ENCODE measurements at regions not wholly inside any gene's neighbourhood (a gene's known extent, or its start where the extent isn't known, plus 50 kb on each side); places are given as distances from the start of the nearest gene placed in this dataset.

GRCh38 chr2:198314559-198315153 lies 510.3 kb downstream of the PLCL1 start:
- Mint-ChIP-seq H3K36me3 (no peaks in the 10 kb centered on the region), H3K27ac (no peak overlapping the region), H3K9me3 (no peaks in the 10 kb centered on the region), H3K4me3 (no peak overlapping the region), H3K27me3 (peaks cover 10 to 31% (median 25%) of the 10 kb centered on the region in 3 donors), H3K4me1 (no peaks in the 10 kb centered on the region)
- DNase-seq (no peak), ATAC-seq (ENCODE audit: low read depth in 2 of 2) (no peak)

GRCh38 chr2:198312596-198313483 lies 508.4 kb downstream of the PLCL1 start:
- no peak overlapping the region for H3K4me3 Mint-ChIP-seq
- no peaks in the 10 kb centered on the region for H3K36me3 Mint-ChIP-seq
- ATAC-seq (ENCODE audit: low read depth in 2 of 2): no peak
- peaks cover 9 to 35% (median 26%) of the 10 kb centered on the region in 3 donors for H3K27me3 Mint-ChIP-seq
- no peaks in the 10 kb centered on the region for H3K4me1 Mint-ChIP-seq
- no peaks in the 10 kb centered on the region for H3K9me3 Mint-ChIP-seq
- H3K27ac Mint-ChIP-seq: no peak overlapping the region
- DNase-seq: no peak

DNA sequence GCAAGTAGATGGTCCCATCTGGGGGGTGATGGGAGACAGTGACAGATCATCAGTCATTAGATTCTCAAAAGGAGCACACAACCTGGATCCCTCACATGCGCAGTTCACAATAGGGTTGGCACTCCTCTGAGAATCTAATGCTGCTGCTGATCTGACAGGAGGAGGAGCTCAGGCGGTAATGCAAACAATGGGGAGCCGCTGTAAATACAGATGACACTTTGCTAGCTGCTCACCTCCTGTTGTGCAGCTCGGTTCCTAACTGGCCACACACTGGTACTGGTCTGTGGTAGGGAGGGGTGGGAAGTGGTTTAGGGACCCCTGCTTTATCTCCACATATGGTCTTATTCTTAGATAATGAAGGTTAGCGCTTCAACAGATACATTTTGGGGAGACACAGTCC lies 506.6 kb downstream of the PLCL1 start:
- DNase-seq (no peak), ATAC-seq (ENCODE audit: low read depth in 2 of 2) (no peak)
- Mint-ChIP-seq H3K9me3 (no peaks in the 10 kb centered on the region), H3K27me3 (peaks cover 21 to 42% (median 37%) of the 10 kb centered on the region in 3 donors), H3K4me1 (no peaks in the 10 kb centered on the region), H3K4me3 (no peak overlapping the region), H3K36me3 (no peaks in the 10 kb centered on the region), H3K27ac (no peak overlapping the region)

DNA sequence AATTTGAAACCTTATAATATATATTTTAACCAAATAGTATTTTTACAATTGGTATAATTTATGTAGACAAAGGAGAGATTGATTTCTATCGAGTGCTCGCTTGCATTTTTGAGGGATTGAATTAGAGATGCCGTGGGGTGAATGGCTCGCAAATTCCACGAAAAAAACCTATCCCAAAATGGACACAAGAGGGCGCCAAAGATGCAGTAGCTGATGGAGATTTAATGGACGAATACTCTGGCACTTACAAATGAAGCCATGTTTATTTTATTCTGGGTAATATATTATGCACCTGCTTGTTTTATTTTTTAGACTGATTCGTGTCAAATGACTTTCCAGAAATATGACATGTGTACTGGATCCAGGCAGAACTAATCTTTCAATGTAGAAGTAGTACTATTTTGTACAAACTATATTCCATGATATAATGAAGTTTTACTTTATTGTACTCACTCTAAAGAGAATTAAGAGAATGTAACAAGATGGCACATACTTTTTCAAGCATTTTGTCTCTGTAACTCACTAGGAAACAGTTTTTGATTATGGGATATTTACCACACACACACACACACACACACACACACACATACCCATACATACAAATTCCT lies 505.4 kb downstream of the PLCL1 start:
- no peaks in the 10 kb centered on the region for H3K9me3 Mint-ChIP-seq
- H3K4me3 Mint-ChIP-seq: no peak overlapping the region
- no peaks in the 10 kb centered on the region for H3K4me1 Mint-ChIP-seq
- H3K36me3 Mint-ChIP-seq: no peaks in the 10 kb centered on the region
- no peak overlapping the region for H3K27ac Mint-ChIP-seq
- DNase-seq (peak; percentile 35), ATAC-seq (ENCODE audit: low read depth in 2 of 2) (no peak)
- peaks cover 21 to 42% (median 36%) of the 10 kb centered on the region in 3 donors for H3K27me3 Mint-ChIP-seq

GRCh38 chr2:198309081-198309480 lies 504.7 kb downstream of the PLCL1 start:
- H3K27ac Mint-ChIP-seq: no peak overlapping the region
- ATAC-seq (ENCODE audit: low read depth in 2 of 2): no peak

GRCh38 chr2:198308368-198308767 lies 504.0 kb downstream of the PLCL1 start:
- no peaks in the 10 kb centered on the region for H3K9me3 Mint-ChIP-seq
- DNase-seq: no peak
- peak overlapping the region in 1 of 6 donors; percentile 27 for H3K27ac Mint-ChIP-seq
- H3K4me3 Mint-ChIP-seq: no peak overlapping the region
- no peaks in the 10 kb centered on the region for H3K4me1 Mint-ChIP-seq
- peaks cover 15 to 36% (median 35%) of the 10 kb centered on the region in 3 donors for H3K27me3 Mint-ChIP-seq
- no peak for ATAC-seq (ENCODE audit: low read depth in 2 of 2)
- no peaks in the 10 kb centered on the region for H3K36me3 Mint-ChIP-seq

More at GRCh38 chr2:198309081-198309480, 504.7 kb downstream of the PLCL1 start:
- H3K36me3 Mint-ChIP-seq: no peaks in the 10 kb centered on the region
- DNase-seq: no peak
- no peak overlapping the region for H3K4me3 Mint-ChIP-seq
- no peaks in the 10 kb centered on the region for H3K9me3 Mint-ChIP-seq
- H3K4me1 Mint-ChIP-seq: no peaks in the 10 kb centered on the region
- H3K27me3 Mint-ChIP-seq: peaks cover 21 to 40% (median 35%) of the 10 kb centered on the region in 3 donors

- H3K4me1 Mint-ChIP-seq: no peaks in the 10 kb centered on the region
- peaks cover 13 to 34% (median 26%) of the 10 kb centered on the region in 3 donors for H3K27me3 Mint-ChIP-seq
- DNase-seq (no peak), ATAC-seq (ENCODE audit: low read depth in 2 of 2) (no peak)
- H3K27ac Mint-ChIP-seq: no peak overlapping the region
- no peaks in the 10 kb centered on the region for H3K36me3 Mint-ChIP-seq
- no peaks in the 10 kb centered on the region for H3K9me3 Mint-ChIP-seq
- H3K4me3 Mint-ChIP-seq: no peak overlapping the region
Measured at GRCh38 chr2:198307093-198307492, 502.7 kb downstream of the PLCL1 start.

GRCh38 chr2:198304859-198305258 lies 500.5 kb downstream of the PLCL1 start:
- Mint-ChIP-seq H3K36me3 (no peaks in the 10 kb centered on the region), H3K4me3 (no peak overlapping the region), H3K27me3 (peaks cover 18 to 30% (median 25%) of the 10 kb centered on the region in 3 donors), H3K27ac (no peak overlapping the region), H3K4me1 (no peaks in the 10 kb centered on the region), H3K9me3 (no peaks in the 10 kb centered on the region)
- no peak for DNase-seq
- ATAC-seq (ENCODE audit: low read depth in 2 of 2): no peak

DNA sequence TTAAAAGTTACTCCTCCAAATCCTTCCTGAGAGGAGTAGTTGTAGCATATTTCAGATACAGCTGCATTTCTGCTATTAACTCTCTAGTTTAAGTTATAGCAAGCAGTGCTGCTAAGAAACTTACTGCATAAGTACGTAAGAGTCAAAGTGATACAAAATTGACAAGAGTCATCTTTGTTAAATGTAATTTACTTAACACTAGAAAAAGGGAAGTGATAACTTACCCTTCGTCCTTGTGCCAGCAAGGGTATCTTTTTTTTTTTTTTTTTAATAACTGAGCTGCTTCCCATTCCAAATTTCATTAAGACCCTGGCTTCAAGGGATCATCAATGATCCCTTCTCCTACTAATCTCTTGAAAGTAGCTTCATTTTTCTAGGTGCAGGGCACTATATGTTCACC lies 493.0 kb downstream of the PLCL1 start:
- no peak for DNase-seq
- no peak for ATAC-seq (ENCODE audit: low read depth in 2 of 2)
- Mint-ChIP-seq H3K27ac (no peak overlapping the region), H3K27me3 (peaks cover 16 to 25% (median 23%) of the 10 kb centered on the region in 3 donors), H3K4me1 (peaks cover 2 to 6% (median 4%) of the 10 kb centered on the region in 3 donors), H3K36me3 (no peaks in the 10 kb centered on the region), H3K4me3 (no peak overlapping the region), H3K9me3 (no peaks in the 10 kb centered on the region)

GRCh38 chr2:198296665-198297308 lies 492.4 kb downstream of the PLCL1 start:
- H3K36me3 Mint-ChIP-seq: no peaks in the 10 kb centered on the region

GRCh38 chr2:198293281-198293680 lies 488.9 kb downstream of the PLCL1 start:
- Mint-ChIP-seq H3K4me1 (peaks cover 2 to 6% (median 4%) of the 10 kb centered on the region in 3 donors), H3K9me3 (no peaks in the 10 kb centered on the region), H3K36me3 (no peaks in the 10 kb centered on the region), H3K27me3 (peaks cover 26 to 33% (median 29%) of the 10 kb centered on the region in 3 donors), H3K27ac (no peak overlapping the region), H3K4me3 (no peak overlapping the region)
- ATAC-seq (ENCODE audit: low read depth in 2 of 2) (no peak), DNase-seq (no peak)

More at GRCh38 chr2:198296665-198297308, 492.4 kb downstream of the PLCL1 start:
- peaks cover 2 to 6% (median 4%) of the 10 kb centered on the region in 3 donors for H3K4me1 Mint-ChIP-seq
- H3K9me3 Mint-ChIP-seq: no peaks in the 10 kb centered on the region
- H3K4me3 Mint-ChIP-seq: no peak overlapping the region
- DNase-seq (peak; percentile 32), ATAC-seq (ENCODE audit: low read depth in 2 of 2) (peak; percentile 60 to 64)
- peaks cover 20 to 30% (median 26%) of the 10 kb centered on the region in 3 donors for H3K27me3 Mint-ChIP-seq
- H3K27ac Mint-ChIP-seq: peak overlapping the region in 1 of 6 donors; percentile 20

DNA sequence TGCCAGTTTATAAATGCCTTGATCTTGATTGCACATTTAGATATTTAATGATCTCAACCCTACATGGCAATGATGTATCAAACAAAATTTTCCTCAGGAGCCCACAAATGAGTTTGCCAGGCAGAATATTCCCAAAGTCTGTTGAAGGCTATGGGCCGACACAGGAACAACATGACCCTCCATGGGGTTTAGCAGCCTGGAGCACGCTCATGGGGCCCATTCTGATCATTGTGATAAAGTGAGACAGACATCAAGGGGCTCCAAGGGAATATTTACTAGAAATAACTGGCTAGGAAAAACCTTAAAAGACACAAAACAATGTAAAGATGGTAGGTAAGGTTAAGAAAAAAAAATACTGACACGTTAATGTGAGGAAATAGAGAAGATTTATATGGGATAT lies 485.4 kb downstream of the PLCL1 start:
- Mint-ChIP-seq H3K27ac (no peak overlapping the region), H3K9me3 (no peaks in the 10 kb centered on the region), H3K4me1 (no peaks in the 10 kb centered on the region), H3K4me3 (no peak overlapping the region), H3K36me3 (no peaks in the 10 kb centered on the region), H3K27me3 (peaks cover 26 to 46% (median 36%) of the 10 kb centered on the region in 3 donors)
- no peak for ATAC-seq (ENCODE audit: low read depth in 2 of 2)
- DNase-seq: no peak

- H3K4me1 Mint-ChIP-seq: no peaks in the 10 kb centered on the region
- DNase-seq: no peak
- H3K27ac Mint-ChIP-seq: no peak overlapping the region
- H3K4me3 Mint-ChIP-seq: no peak overlapping the region
- peaks cover 14 to 41% (median 36%) of the 10 kb centered on the region in 3 donors for H3K27me3 Mint-ChIP-seq
- no peaks in the 10 kb centered on the region for H3K9me3 Mint-ChIP-seq
- no peaks in the 10 kb centered on the region for H3K36me3 Mint-ChIP-seq
- ATAC-seq (ENCODE audit: low read depth in 2 of 2): no peak
Measured at GRCh38 chr2:198287706-198288105, 483.3 kb downstream of the PLCL1 start.
